AG08395 (cell line): ENCODE measurements at regions not wholly inside any gene's neighbourhood (a gene's known extent, or its start where the extent isn't known, plus 50 kb on each side); places are given as distances from the start of the nearest gene placed in this dataset.
"Not testable (repeated sequence)": the region's sequence is repeated elsewhere in the genome, so short reads cannot be mapped to it uniquely, and the experiment has no call there.

Experiments
- DNase-seq: peaks from one replicate; pipeline ENCODE4 v3.0.0; 2012; ENCODE audit warnings: mixed read lengths, low spot score

GRCh38 chr2:57313678-57314077, 732.9 kb upstream of the VRK2 start:
- no peak for DNase-seq

GRCh38 chr2:57314682-57315081, 731.9 kb upstream of the VRK2 start:
- DNase-seq = no peak

GRCh38 chr2:57330447-57330846, 716.2 kb upstream of the VRK2 start:
- DNase-seq = peak; percentile 4

- DNase-seq = no peak
Observed at GRCh38 chr2:57333221-57333620, 713.4 kb upstream of the VRK2 start.

GRCh38 chr2:57343391-57344006, 703.1 kb upstream of the VRK2 start:
- DNase-seq = no peak

GRCh38 chr2:57368190-57368589, 678.4 kb upstream of the VRK2 start:
- DNase-seq = no peak

GRCh38 chr2:57370882-57371585, 675.6 kb upstream of the VRK2 start:
- no peak for DNase-seq

GRCh38 chr2:57372237-57372984, 674.2 kb upstream of the VRK2 start:
- no peak for DNase-seq

GRCh38 chr2:57373530-57373929, 673.1 kb upstream of the VRK2 start:
- peak; percentile 56 for DNase-seq

- no peak for DNase-seq
Observed at GRCh38 chr2:57376985-57377384, 669.6 kb upstream of the VRK2 start.

GRCh38 chr2:57386305-57386704, 660.3 kb upstream of the VRK2 start:
- no peak for DNase-seq

GRCh38 chr2:57396355-57397098, 650.1 kb upstream of the VRK2 start:
- no peak for DNase-seq

GRCh38 chr2:57397550-57398360, 648.9 kb upstream of the VRK2 start:
- no peak for DNase-seq

- DNase-seq = no peak
Observed at GRCh38 chr2:57399057-57399456, 647.5 kb upstream of the VRK2 start.

- no peak for DNase-seq
Observed at GRCh38 chr2:57402096-57402495, 644.5 kb upstream of the VRK2 start.

GRCh38 chr2:57402755-57403154, 643.9 kb upstream of the VRK2 start:
- no peak for DNase-seq

- DNase-seq = no peak
Observed at GRCh38 chr2:57407772-57408201, 638.8 kb upstream of the VRK2 start.

- no peak for DNase-seq
Observed at GRCh38 chr2:57408587-57408986, 638.0 kb upstream of the VRK2 start.

GRCh38 chr2:57417007-57417406, 629.6 kb upstream of the VRK2 start:
- DNase-seq = no peak

GRCh38 chr2:57418859-57419346, 627.7 kb upstream of the VRK2 start:
- not testable (repeated sequence) for DNase-seq

- DNase-seq = no peak
Observed at GRCh38 chr2:57429831-57430230, 616.8 kb upstream of the VRK2 start.
